NCI-H526 (cell line): ENCODE measurements at regions not wholly inside any gene's neighbourhood (a gene's known extent, or its start where the extent isn't known, plus 50 kb on each side); places are given as distances from the start of the nearest gene placed in this dataset.

Source experiments
- DNase-seq, 2 experiments: peaks; one replicate each; lab custom pipeline; 2025; lab: John Stamatoyannopoulos, UW

DNA sequence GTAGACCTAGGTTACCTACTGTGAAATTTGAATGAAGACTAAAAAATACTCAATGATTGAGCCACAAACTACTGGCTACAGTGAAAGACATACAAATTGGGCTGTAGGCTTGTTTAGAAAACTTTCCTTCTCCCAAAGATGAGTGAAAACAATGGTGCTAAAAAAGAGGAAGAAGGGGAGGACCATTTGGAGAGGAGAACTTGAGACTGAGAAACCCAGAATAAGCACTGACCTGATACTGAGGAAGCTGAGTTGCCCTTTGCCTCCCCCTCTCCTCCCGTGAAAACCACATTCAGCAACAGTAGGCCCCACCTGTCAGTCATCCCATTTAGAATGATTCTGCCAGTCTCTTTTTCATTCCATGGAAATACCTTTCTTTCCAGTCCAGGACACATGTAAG is 484.0 kb upstream of the TGFBR2 start:
- no peak for DNase-seq

DNA sequence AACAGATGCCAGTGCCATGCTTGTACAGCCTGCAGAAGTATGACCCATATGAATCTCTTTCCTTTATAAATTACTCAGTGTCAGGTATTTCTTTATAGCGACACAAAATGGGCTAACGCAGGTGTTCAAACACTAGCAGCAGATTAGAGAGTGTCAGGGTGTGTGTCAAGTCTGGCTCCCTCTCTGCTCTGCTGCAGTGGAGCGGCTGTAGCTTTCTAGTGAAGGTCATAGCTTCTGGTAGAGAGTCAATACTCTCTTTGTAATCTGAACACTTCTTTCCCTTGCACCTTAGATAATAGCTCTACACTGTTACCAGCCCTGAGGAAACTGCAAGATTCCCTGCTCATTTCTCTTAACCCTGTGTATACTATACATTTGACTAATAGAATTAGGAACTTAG is 483.2 kb upstream of the TGFBR2 start:
- DNase-seq = no peak

DNA sequence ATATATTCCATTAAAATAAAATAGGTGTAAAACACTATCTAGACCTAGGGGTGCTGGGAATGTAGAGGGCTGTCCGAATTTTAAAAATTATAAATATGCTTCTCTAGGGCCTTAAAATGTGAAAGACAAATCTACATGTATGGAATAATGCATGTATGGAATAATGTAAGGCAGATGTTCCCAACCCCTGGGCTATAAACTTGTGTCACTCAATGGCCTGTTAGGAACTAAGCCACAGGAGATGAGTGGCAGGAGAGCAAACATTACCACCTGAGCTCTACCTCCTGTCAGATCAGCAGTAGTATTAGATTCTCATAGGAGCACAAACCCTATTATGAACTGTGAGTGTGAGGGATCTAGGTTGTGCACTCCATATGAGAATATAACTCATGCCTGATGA is 482.6 kb upstream of the TGFBR2 start:
- DNase-seq = no peak

DNA sequence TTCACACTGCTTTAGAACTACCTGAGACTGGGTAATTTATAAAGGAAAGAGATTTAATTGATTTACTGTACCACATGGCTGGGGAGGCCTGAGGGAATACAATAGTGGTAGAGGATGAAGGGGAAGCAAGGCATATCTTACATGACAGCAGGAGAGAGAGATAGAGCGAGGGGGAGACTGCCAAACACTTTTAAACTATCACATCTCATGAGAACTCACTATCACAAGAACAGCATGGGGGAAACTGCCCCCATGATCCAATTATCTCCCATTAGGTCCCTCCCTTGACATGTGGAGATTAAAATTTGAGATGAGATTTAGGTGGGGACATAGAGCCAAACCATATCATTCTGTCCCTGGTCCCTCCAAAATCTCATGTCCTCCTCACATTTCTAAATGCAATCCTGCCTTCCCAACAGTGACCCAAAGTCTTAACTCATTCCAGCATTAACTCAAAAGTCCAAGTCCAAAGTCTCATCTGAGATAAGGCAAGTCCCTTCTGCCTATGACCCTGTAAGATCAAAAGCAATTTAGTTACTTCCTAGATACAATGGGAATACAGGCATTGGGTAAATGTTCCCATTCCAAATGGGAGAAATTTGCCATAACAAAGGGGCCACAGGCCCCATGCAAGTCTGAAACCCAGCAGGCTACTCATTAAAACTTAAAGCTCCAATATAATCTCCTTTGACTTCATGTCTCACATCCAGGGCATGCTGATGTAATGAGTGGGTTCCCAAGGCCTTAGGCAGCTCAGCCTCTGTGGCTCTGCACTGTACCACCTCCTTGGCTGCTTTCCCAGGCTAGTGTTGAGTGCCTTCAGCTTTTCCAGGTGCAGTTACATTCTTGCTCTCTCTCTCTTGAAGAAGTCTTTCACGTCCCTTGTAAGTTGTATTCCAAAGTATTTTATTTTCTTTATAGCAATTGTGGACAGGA is 481.7 kb upstream of the TGFBR2 start:
- no peak for DNase-seq

DNA sequence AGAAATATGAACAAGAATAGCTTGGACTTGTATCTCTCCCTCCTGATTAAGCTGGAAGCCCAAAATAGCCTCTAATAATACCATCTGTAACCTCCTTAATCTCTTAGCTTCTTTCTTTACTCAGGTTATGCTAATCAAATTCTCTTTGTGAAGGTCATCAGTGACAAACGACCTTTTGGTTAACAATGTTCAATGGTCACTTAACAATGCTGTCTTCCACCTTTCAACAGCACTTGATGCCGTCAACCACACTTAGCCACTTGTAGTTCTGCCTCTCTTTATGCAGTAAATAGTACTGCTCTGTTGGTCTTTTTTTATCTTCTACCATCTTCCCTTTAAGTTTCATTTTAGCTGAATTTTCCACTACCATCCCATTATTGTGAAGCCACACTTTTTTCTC is 476.6 kb upstream of the TGFBR2 start:
- DNase-seq = no peak

DNA sequence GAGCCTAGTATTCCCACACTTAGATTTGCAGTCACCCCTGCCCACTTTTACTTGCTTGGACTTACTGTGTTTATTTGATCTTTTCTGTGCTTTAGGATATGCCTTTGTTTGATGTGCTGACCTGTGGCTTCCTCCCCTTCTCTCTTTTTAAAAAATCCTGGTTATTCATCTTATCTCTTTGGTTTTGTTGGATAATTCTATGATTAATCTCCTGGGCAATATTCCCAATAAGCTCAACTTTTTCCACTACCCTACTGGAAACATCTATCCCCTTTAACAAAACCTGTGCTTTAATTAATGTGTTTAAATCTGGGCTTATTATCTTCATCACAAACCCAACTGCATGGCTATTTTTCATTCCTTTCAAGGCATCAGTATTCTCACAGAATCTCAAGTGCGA is 476.0 kb upstream of the TGFBR2 start:
- no peak for DNase-seq

DNA sequence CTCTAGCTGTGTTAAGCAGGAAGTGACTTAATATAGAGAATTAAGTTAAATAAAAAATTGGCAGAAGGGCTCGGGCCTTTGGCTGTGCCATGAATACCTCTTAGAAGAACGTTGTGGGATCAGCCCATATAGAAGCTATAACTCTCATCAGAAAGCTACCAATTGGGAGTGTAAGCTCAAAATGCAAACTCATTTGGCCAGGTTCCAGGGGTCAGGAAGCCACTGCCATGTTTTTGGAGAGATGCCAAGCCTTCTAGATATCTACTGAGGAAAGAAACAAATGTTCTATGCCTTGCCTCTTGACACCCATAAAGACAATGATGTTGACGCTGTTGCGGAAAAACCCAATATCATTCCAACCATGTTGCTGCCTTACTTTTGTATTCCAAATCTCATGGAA is 475.2 kb upstream of the TGFBR2 start:
- DNase-seq = no peak

DNA sequence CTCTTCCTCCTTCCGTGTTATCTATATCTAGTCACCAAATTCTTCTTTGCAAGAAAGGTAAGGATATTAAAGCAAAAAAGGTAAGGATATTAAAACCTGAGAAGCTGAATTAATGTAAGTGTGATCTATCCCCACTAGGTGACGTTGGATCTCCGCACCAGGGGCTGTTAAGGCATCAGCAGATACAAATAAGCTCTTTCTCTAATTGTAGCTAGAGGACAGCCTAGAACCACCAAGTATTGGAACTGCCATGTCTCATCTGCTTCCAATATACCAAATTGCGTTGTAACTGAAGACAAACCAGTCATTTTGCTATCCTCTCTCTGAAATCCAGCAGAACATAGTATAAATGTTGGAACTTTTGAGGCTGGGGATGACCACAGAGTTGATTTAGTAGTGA is 471.2 kb upstream of the TGFBR2 start:
- DNase-seq = no peak

DNA sequence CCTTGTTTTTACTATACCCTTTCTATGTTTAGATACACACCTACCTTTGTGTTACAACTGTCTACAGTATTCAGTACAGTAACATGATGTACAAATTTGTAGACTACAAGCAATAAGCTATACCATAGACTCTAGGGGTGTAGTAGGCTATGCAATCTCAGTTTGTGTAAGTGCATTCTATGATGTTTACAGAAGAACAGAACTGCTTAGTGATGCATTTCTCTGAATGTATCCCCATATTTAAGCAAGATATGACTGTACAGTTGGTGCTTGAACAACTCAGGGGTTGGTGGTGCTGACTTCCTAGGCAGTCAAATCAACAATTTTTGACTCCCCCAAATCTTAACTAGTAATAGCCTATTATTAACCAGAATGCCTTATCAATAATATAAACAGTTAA is 467.1 kb upstream of the TGFBR2 start:
- no peak for DNase-seq

DNA sequence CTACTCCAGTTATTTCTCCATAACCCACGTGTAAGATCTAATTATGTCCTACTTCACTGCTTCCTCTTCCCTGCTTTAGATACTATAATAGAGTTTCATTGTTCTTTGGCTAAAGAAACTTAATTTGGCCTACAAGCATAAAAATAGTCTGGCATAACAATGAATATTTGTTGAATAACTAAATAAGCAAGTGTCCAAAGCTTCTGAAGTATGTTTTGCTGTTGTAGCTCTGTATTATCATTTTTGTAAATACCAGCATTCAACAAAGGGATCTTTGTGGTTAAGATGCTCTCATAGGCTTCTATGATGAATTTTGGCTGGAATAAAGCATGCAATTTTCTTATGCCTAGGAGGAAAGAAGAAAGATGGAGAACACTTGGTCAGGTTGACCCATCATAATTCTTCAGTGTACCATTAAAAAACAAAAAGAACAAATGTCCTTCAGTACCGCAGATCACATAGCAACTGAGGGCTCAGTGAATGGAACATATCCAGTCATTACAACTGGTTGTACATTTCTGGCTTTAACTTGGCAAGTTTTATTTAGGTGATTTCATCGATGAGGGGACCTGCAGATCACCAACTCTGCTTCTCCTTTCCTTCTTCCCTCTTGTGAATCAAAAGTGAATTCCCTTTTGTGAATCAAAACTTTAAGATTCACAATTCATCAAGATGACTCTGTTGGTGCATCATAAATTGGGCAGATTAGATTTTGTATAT is 465.9 kb upstream of the TGFBR2 start:
- DNase-seq = no peak

DNA sequence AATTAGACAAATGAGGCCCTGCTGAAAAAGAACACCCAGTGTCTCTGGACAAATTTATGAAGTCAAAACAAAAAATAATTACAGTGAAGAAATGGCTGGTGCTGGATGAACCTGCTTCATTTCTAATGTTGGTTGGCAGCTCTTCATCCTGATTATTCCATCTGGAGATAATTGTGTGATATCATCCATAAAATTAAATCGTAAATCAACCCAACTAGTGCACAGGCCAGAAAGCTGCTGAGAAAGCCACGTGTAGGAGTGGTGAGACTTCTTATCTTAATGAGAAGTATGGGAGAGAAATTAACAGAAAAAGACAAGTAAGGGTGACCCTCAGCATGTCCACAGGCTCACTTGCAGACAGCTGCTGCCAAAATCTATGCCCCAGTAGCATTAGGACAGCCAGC is 465.2 kb upstream of the TGFBR2 start:
- DNase-seq = no peak

DNA sequence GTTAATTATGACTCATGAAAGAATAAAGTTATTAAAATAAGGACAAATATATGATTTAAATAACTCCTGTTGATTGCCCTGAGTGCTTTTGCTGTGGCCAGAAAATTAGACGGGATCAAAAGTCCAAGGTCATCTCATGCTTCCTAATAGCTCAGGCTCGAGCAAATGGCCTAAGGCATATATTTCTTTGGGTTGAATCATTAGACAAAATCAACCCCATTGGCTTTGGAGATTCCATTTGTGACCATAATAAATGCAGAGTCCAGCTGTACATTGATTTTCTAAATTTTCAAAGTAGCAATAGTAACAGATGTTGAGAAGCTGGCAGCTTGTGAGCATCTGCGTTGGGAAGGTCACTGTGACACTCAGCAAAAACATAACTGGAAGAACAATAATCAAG is 464.5 kb upstream of the TGFBR2 start:
- DNase-seq = no peak

DNA sequence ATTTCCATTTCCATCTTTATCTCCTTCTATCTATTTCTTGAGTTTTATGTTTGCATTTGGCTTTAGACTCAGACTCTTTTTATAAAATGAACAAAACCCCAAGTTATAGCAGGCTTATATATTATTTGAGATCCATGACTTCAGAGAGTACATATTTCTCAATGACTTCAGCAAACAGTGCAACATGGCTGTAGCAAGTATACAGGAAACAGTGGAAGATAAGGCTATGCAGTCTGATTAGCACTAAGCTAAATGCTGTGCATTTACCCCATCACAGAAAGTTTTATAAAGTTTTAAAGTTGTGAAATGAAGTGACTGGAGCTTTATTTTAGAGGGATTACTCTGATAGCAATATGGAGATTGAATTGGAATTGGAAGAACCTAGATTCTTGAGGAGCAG is 463.5 kb upstream of the TGFBR2 start:
- no peak for DNase-seq

DNA sequence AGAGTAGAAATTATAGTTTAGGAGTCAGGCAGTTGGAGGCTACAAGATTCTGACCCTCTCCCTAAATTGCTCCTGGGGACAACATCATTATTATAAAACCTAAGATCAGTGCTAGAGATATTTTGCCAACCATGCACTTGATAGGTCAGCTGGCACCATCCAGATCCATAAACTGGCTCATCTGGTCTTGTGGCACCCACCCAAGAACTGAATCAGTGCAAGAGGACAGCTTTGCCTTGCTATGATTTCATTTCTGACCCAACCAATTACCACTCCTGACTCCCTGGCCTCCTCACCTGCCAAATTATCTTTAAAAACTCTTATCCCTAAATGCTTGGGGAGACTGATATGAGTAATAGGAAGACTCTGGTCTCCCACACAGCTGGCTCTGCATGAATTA is 461.1 kb upstream of the TGFBR2 start:
- DNase-seq = no peak

DNA sequence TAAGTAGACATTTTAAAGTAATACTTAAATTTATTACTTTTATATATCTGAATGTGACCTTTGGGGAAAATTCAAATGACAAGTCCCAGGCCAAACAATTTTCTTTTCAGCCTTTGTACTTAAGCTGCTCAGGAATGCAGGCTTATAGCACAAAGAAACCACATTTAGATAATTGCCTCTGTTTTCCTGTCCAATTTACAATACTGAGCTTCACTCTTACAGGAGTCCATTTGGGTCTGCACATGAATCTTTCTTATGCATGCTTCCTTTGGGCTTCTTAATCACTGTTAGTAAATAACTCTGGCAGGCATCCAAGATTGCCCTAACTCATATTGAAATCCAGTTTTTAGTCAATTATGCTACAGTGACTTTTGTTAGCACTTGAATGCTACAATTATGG is 459.4 kb upstream of the TGFBR2 start:
- DNase-seq = no peak

DNA sequence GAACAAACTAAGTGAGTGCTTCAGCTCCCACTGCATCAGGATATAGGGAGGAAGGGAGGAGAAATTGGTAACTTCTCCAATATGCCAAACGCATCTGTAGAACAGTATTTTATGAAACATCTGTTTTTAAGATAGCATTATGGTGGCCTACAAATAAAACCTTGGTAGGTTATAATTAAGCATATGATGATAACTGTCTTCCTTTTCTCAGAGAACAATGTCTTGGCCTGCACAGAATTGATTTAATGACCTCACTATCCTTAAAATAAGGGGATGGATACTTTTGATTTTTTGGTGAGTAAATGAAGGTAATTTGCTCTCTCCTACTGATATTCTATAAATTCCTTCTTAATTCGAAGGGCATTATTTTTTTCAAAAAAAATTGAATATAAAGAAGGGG is 451.5 kb upstream of the TGFBR2 start:
- DNase-seq = no peak

DNA sequence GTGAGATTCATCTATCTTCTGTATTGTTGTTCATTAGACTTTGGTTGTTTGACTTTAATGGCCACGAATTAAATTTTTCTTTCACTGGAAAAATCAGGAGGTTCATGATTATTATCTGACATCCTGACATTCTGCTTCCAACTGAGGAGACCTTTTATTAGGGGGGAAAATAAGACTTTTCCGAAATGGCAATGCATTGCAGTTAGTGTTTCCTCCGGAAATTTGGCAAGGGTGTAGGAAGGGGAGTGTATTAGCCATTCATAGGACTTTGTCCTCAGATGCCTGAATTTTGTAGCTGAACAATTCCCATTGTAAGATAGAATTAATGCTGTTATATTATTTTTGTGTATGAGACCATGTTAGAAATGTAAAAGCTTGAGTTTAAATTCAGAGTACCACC is 450.6 kb upstream of the TGFBR2 start:
- DNase-seq = no peak

DNA sequence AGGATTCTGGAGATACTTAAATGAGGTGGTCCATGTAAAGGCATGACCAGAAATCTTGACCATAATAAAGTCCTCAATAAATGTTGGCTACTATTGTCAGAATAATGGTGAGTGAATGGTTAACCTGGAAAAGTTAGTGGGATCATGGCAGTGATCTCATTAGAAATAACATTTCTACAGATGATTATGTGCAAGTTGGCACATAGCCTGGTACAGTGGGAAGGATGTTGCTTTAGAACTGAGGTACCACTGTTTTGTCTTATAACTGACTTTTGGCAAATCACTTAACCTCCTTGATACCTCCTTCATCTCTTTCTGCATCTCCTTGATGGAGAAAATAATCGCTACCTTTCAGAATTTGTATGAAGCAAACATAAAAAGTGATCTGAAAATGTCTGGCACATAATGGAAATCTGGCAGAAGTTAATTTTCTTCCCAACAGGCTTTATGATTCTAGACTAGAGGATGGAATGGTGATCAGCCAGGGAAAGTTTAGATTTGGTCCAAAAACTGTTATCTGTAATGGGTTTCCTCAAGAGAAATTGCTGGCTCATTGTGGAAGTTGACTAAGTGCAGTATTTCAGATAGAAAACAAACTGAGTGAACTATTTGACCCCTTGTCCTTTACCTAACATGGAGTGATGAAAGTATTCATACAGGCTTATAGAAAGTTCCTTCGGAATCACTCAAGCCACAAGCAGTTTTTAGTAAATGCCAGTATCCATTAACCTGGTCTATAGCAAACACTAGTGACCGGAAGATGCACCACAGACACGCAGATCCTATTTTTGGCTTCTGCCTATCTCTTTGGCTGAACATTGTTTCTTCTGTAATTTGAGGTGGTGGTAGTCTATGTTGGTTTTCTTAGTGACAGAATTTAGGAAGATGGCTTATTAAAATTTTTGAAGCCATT is 449.6 kb upstream of the TGFBR2 start:
- no peak for DNase-seq

DNA sequence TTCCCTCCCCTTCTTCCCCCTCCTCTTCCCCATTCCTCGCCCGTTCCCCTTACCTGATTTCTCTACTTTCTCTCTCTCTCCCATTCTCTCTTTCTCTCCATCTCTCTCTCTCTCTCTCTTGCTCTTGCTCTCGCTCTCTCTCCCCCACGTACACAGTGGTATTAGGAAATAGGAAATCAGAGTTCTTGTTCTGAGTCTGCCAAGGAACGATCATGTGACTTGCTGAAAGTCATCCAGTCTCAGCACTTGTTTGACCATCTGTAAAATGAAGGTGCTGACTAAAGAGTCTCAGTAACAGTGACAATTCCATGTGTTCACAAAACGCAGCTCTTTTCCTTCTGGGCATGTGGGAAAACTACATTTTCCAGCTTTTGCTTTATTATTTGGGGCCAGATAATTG is 445.0 kb upstream of the TGFBR2 start:
- DNase-seq = no peak

DNA sequence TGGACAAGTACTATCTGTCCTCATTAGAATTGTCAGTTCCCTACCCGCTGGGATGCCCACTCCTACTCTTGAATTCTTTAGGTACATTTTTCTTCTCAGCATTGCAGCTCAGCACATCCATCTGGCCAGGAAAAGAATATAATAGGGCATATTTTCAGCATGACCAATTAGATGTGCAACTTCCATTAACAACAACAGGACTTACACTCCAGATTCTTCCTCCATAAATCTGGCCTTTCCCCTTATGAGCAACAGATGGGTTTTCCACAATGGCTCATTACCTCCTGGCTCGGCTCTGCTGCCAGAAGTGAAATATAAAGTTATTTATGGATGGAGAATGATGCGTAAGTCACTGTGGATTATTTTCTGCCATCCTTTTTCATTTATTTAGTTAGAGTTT is 443.8 kb upstream of the TGFBR2 start:
- DNase-seq = no peak

DNA sequence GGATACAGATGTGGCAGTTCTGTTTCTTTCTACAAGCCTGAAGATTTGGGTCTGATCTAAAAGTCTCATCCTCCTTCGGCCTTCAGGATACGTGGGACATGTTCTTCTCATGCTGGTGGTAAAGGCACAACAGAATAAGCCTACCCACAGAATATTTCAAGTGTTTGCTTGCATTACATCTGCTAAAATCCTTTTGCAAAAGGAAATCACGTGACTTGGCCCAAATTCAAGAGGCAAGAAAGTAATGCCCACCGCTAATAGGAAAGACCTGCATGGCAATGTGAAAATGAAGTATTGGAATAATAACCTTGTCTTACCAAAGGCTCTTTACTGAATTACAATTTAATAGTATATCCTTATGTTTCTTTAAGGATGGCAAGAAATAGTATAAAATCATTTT is 439.9 kb upstream of the TGFBR2 start:
- DNase-seq = no peak

DNA sequence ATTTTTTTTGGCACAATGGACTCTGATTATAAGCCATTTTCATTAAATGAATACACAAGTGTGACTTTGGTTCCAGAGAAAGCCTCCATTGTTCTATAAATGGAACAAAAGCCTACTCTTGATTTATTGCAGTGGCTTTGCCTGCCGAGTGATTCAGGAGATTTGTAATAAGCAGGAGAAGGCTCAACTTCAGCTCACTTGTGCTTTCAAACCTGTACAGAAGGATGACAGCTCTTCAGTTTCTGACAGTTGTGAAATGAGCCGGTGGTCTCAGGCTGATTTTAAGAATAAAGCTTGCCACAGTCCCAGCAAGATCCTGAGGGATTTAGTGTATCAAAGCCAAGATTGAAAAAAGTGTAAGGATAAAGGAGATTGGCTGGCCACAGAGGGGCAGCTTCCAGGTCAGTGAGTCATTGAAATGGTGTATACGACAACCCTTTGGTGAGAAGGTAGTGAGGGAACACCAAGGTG is 438.8 kb upstream of the TGFBR2 start:
- DNase-seq = no peak
